GM12801 (cell line): ENCODE measurements at regions not wholly inside any gene's neighbourhood (a gene's known extent, or its start where the extent isn't known, plus 50 kb on each side); places are given as distances from the start of the nearest gene placed in this dataset.

Experiments
- CTCF ChIP-seq: IDR thresholded peaks from one replicate; pipeline ENCODE4 v1.5.1; 2011; ENCODE audit warnings: control low read depth; ENCODE audit not compliant: insufficient read length; ENCODE audit errors: extremely low read depth

GRCh38 chr13:95406176-95406575 is 104.9 kb upstream of the ABCC4 start:
- no peak for TF ChIP-seq CTCF

GRCh38 chr13:95411428-95412040 is 110.3 kb upstream of the ABCC4 start:
- TF ChIP-seq CTCF: no peak

- no peak for TF ChIP-seq CTCF
These were observed 117.7 kb upstream of the ABCC4 start for GRCh38 chr13:95418946-95419345.

- no peak for TF ChIP-seq CTCF
These were observed 119.2 kb upstream of the ABCC4 start for GRCh38 chr13:95420501-95420900.

GRCh38 chr13:95426631-95427030 is 125.4 kb upstream of the ABCC4 start:
- no peak for TF ChIP-seq CTCF

- no peak for TF ChIP-seq CTCF
These were observed 120.4 kb upstream of the CLDN10 start for GRCh38 chr13:95432141-95432540.

GRCh38 chr13:95433537-95433936 is 119.0 kb upstream of the CLDN10 start:
- no peak for TF ChIP-seq CTCF

- no peak for TF ChIP-seq CTCF
These were observed 118.4 kb upstream of the CLDN10 start for GRCh38 chr13:95434111-95434510.
